Astrocyte (in vitro differentiated cells and primary cell): ENCODE measurements at regions not wholly inside any gene's neighbourhood (a gene's known extent, or its start where the extent isn't known, plus 50 kb on each side); places are given as distances from the start of the nearest gene placed in this dataset.
"Not testable (repeated sequence)": the region's sequence is repeated elsewhere in the genome, so short reads cannot be mapped to it uniquely, and the experiment has no call there.

Experiments used
- DNase-seq: peaks from one replicate; pipeline ENCODE4 v3.0.0-alpha.2; 2010; ENCODE audit warnings: low read depth
- FAIRE-seq: peaks from 2 replicates; lab custom pipeline; 2011; peaks lifted over from hg19 to GRCh38; lab: Jason Lieb, UNC
- H2AFZ ChIP-seq: 2 replicates; pipeline ENCODE4 v1.6.0; 2012; ENCODE audit warnings: low read depth, low read length, inconsistent platforms
- H3K27ac ChIP-seq: 2 replicates; pipeline ENCODE4 v1.5.1; 2011; ENCODE audit warnings: low read depth, low read length, inconsistent platforms
- H3K27me3 ChIP-seq: 2 replicates; pipeline ENCODE4 v1.6.0; 2011; ENCODE audit warnings: low read length, inconsistent platforms; ENCODE audit not compliant: insufficient read depth
- H3K36me3 ChIP-seq: 2 replicates; pipeline ENCODE4 v1.5.1; 2011; ENCODE audit warnings: low read length, inconsistent platforms; ENCODE audit not compliant: insufficient read depth
- H3K4me1 ChIP-seq: 2 replicates; pipeline ENCODE4 v1.5.1; 2011; ENCODE audit warnings: low read length, inconsistent platforms; ENCODE audit not compliant: insufficient read depth
- H3K4me2 ChIP-seq: 2 replicates; pipeline ENCODE4 v1.6.0; 2012; ENCODE audit warnings: low read length, inconsistent platforms
- H3K4me3 ChIP-seq: 2 replicates; pipeline ENCODE4 v1.5.1; 2011; ENCODE audit warnings: low read depth, mild to moderate bottlenecking, low read length, inconsistent platforms; ENCODE audit not compliant: insufficient read depth
- H3K79me2 ChIP-seq: 2 replicates; pipeline ENCODE4 v1.6.0; 2012; ENCODE audit warnings: mild to moderate bottlenecking, low read length, inconsistent platforms; ENCODE audit not compliant: insufficient read depth
- H3K9ac ChIP-seq: 2 replicates; pipeline ENCODE4 v1.6.0; 2012; ENCODE audit warnings: mild to moderate bottlenecking, low read length, inconsistent platforms
- H3K9me3 ChIP-seq: 2 replicates; pipeline ENCODE4 v1.5.1; 2012; ENCODE audit warnings: low read depth, mild to moderate bottlenecking, low read length, inconsistent platforms; ENCODE audit not compliant: insufficient read depth
- H4K20me1 ChIP-seq: 2 replicates; pipeline ENCODE4 v1.6.0; 2012; ENCODE audit warnings: low read length, inconsistent platforms; ENCODE audit not compliant: insufficient read depth
- H3K27ac Mint-ChIP-seq: one replicate; pipeline ENCODE4 v1.8.0; 2021; ENCODE audit warnings: mild to moderate bottlenecking, mixed read lengths; ENCODE audit not compliant: unreplicated experiment
- H3K27me3 Mint-ChIP-seq: one replicate; pipeline ENCODE4 v1.8.0; 2021; ENCODE audit warnings: low read depth, mixed read lengths; ENCODE audit not compliant: unreplicated experiment
- H3K36me3 Mint-ChIP-seq: one replicate; pipeline ENCODE4 v1.8.0; 2021; ENCODE audit warnings: low read depth, mixed read lengths; ENCODE audit not compliant: unreplicated experiment
- H3K4me1 Mint-ChIP-seq: one replicate; pipeline ENCODE4 v1.8.0; 2021; ENCODE audit warnings: low read depth, mixed read lengths; ENCODE audit not compliant: unreplicated experiment
- H3K4me3 Mint-ChIP-seq: one replicate; pipeline ENCODE4 v1.8.0; 2021; ENCODE audit warnings: mild to moderate bottlenecking, moderate library complexity, mixed read lengths; ENCODE audit not compliant: unreplicated experiment
- H3K9me3 Mint-ChIP-seq: one replicate; pipeline ENCODE4 v1.8.0; 2021; ENCODE audit warnings: mild to moderate bottlenecking, mixed read lengths; ENCODE audit not compliant: unreplicated experiment
- CTCF ChIP-seq: IDR thresholded peaks from 2 replicates; pipeline ENCODE4 v1.5.1; 2011; ENCODE audit warnings: low read depth, mild to moderate bottlenecking, inconsistent platforms, low read length, moderate library complexity; ENCODE audit not compliant: insufficient read depth
- EZH2 ChIP-seq: IDR thresholded peaks from 2 replicates; pipeline ENCODE4 v1.6.1; 2012; ENCODE audit warnings: mild to moderate bottlenecking, low read length, inconsistent platforms; ENCODE audit not compliant: insufficient read depth

GRCh38 chr4:11813951-11814446 lies 385.3 kb upstream of the HS3ST1 start:
- Histone ChIP-seq H3K27me3 (no peaks in the 10 kb centered on the region), H3K4me3 (no peak overlapping the region), H2AFZ (no peak overlapping the region), H3K27ac (no peak overlapping the region), H3K4me2 (no peak overlapping the region), H3K79me2 (no peaks in the 10 kb centered on the region), H3K36me3 (no peaks in the 10 kb centered on the region), H4K20me1 (no peaks in the 10 kb centered on the region), H3K9ac (no peak overlapping the region), H3K4me1 (no peaks in the 10 kb centered on the region), H3K9me3 (no peaks in the 10 kb centered on the region)
- no peaks in the 10 kb centered on the region for H3K27me3 Mint-ChIP-seq
- H3K36me3 Mint-ChIP-seq, result no peaks in the 10 kb centered on the region
- H3K9me3 Mint-ChIP-seq, result no peaks in the 10 kb centered on the region
- no peaks in the 10 kb centered on the region for H3K4me1 Mint-ChIP-seq
- TF ChIP-seq CTCF (no peak), EZH2 (no peak)
- DNase-seq (no peak), FAIRE-seq (no peak)
- H3K27ac Mint-ChIP-seq, result no peak overlapping the region
- H3K4me3 Mint-ChIP-seq, result no peak overlapping the region

- not testable (repeated sequence) for FAIRE-seq, H3K27ac Mint-ChIP-seq, DNase-seq
Measured at GRCh38 chr4:11811521-11811920, 382.8 kb upstream of the HS3ST1 start.

GRCh38 chr4:11805842-11806241 lies 377.1 kb upstream of the HS3ST1 start:
- no peaks in the 10 kb centered on the region for H3K9me3 Mint-ChIP-seq
- no peaks in the 10 kb centered on the region for H3K36me3 Mint-ChIP-seq
- no peak overlapping the region for H3K9ac ChIP-seq
- H3K27me3 ChIP-seq, result no peaks in the 10 kb centered on the region
- H3K9me3 ChIP-seq, result no peaks in the 10 kb centered on the region
- H3K27ac Mint-ChIP-seq, result no peak overlapping the region
- no peaks in the 10 kb centered on the region for H3K36me3 ChIP-seq
- no peak for FAIRE-seq
- no peak overlapping the region for H3K27ac ChIP-seq
- H3K4me2 ChIP-seq, result no peak overlapping the region
- no peaks in the 10 kb centered on the region for H3K4me1 ChIP-seq
- no peak overlapping the region for H3K4me3 Mint-ChIP-seq
- no peak overlapping the region for H2AFZ ChIP-seq
- no peaks in the 10 kb centered on the region for H4K20me1 ChIP-seq
- no peak overlapping the region for H3K4me3 ChIP-seq
- TF ChIP-seq EZH2 (no peak), CTCF (peak; percentile 36)
- DNase-seq, result no peak
- no peaks in the 10 kb centered on the region for H3K27me3 Mint-ChIP-seq
- peaks cover 3% of the 10 kb centered on the region for H3K4me1 Mint-ChIP-seq
- no peaks in the 10 kb centered on the region for H3K79me2 ChIP-seq

More at GRCh38 chr4:11811521-11811920, 382.8 kb upstream of the HS3ST1 start:
- H3K9me3 ChIP-seq, H3K4me3 ChIP-seq, H2AFZ ChIP-seq, H3K4me3 Mint-ChIP-seq, H3K9me3 Mint-ChIP-seq, H3K4me2 ChIP-seq, H3K27me3 ChIP-seq, H4K20me1 ChIP-seq, H3K79me2 ChIP-seq, H3K4me1 ChIP-seq, H3K27me3 Mint-ChIP-seq, H3K27ac ChIP-seq, H3K36me3 Mint-ChIP-seq, H3K36me3 ChIP-seq, H3K4me1 Mint-ChIP-seq, H3K9ac ChIP-seq: not testable (repeated sequence)
